Karpas-422 (cell line): ENCODE measurements at regions not wholly inside any gene's neighbourhood (a gene's known extent, or its start where the extent isn't known, plus 50 kb on each side); places are given as distances from the start of the nearest gene placed in this dataset.
A peak's percentile ranks its signal among the peaks of the same experiment; 100 is the strongest.

Experiments
- DNase-seq: peaks from one replicate; pipeline ENCODE4 v3.0.0-alpha.2; 2015
- H2AFZ ChIP-seq: fragments of 200-600 bp; sonication (generic); 2 replicates; pipeline ENCODE4 v1.6.1; 2014; ENCODE audit warnings: antibody characterized with exemption, low read length, mixed read lengths
- H3K27ac ChIP-seq: fragments of 200-600 bp; sonication (generic); 2 replicates; pipeline ENCODE4 v1.5.1; 2014; ENCODE audit warnings: mild to moderate bottlenecking, low read length, moderate library complexity
- H3K27me3 ChIP-seq: fragments of 200-600 bp; sonication (generic); 2 replicates; pipeline ENCODE4 v1.6.1; 2014; ENCODE audit warnings: low read length, mixed read lengths
- H3K36me3 ChIP-seq: fragments of 200-600 bp; sonication (generic); 2 replicates; pipeline ENCODE4 v1.6.1; 2014; ENCODE audit warnings: low read length, mixed read lengths; ENCODE audit not compliant: insufficient read depth
- H3K4me1 ChIP-seq: fragments of 200-600 bp; sonication (generic); 2 replicates; pipeline ENCODE4 v1.6.1; 2014; ENCODE audit warnings: mild to moderate bottlenecking, low read length, mixed read lengths
- H3K4me2 ChIP-seq: fragments of 200-600 bp; sonication (generic); 2 replicates; pipeline ENCODE4 v1.6.1; 2014; ENCODE audit warnings: low read length, low read depth, mild to moderate bottlenecking; ENCODE audit not compliant: poor library complexity, severe bottlenecking
- H3K4me3 ChIP-seq: fragments of 200-600 bp; sonication (generic); 2 replicates; pipeline ENCODE4 v1.5.1; 2014; ENCODE audit warnings: mild to moderate bottlenecking, antibody characterized with exemption, low read length, mixed read lengths
- H3K79me2 ChIP-seq: fragments of 200-600 bp; sonication (generic); 2 replicates; pipeline ENCODE4 v1.6.1; 2014; ENCODE audit warnings: mild to moderate bottlenecking, low read length, mixed read lengths
- H3K9ac ChIP-seq: fragments of 200-600 bp; sonication (generic); 2 replicates; pipeline ENCODE4 v1.6.0; 2014; ENCODE audit warnings: low read length
- H3K9me2 ChIP-seq: fragments of 200-600 bp; sonication (generic), shearing (Covaris generic); replicated peaks from 2 replicates; pipeline ENCODE4 v1.6.0; 2014; ENCODE audit warnings: mild to moderate bottlenecking, low read length, moderate library complexity; ENCODE audit not compliant: insufficient read depth
- H3K9me3 ChIP-seq: fragments of 300-700, 200-600 bp; sonication (generic); 2 replicates; pipeline ENCODE4 v1.6.1; 2014; ENCODE audit warnings: low read length, mixed read lengths
- H4K20me1 ChIP-seq: fragments of 200-600 bp; sonication (generic); 2 replicates; pipeline ENCODE4 v1.6.1; 2014; ENCODE audit warnings: mild to moderate bottlenecking, antibody characterized with exemption, low read length, low read depth; ENCODE audit not compliant: insufficient read depth

DNA sequence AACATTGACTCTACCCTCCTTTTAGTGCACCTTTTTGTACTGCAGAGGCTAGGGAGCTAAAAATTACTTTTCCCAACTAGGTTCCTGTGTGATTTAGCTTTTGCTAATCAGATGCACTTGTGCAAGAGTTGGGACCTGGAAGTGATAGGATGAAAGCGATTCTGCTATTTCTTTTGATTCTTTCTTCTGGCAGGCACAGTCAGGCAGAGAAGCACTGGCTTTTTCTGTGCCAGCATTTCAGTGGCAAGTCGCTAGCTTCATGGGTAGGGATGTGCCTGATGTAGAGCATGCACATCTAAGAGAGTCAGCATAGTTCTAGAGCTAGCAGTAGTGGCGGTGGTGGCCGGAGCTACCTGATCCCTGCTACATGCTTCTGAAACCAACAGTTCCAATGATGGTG lies 89.8 kb downstream of the MDH1 start:
- no peaks in the 10 kb centered on the region for H3K9me2 ChIP-seq
- H3K27me3 ChIP-seq: 0 out of 2 replicates have a peak, but pooled peaks cover 3% of the 10 kb centered on the region
- no peak overlapping the region for H3K4me2 ChIP-seq
- H2AFZ ChIP-seq: no peak overlapping the region
- no peak for DNase-seq
- H3K36me3 ChIP-seq: no peaks in the 10 kb centered on the region
- H3K9ac ChIP-seq: no peak overlapping the region
- H3K79me2 ChIP-seq: no peaks in the 10 kb centered on the region
- no peak overlapping the region for H3K27ac ChIP-seq
- H3K9me3 ChIP-seq: no peaks in the 10 kb centered on the region
- H4K20me1 ChIP-seq: no peaks in the 10 kb centered on the region
- H3K4me3 ChIP-seq: no peak overlapping the region
- no peaks in the 10 kb centered on the region for H3K4me1 ChIP-seq

DNA sequence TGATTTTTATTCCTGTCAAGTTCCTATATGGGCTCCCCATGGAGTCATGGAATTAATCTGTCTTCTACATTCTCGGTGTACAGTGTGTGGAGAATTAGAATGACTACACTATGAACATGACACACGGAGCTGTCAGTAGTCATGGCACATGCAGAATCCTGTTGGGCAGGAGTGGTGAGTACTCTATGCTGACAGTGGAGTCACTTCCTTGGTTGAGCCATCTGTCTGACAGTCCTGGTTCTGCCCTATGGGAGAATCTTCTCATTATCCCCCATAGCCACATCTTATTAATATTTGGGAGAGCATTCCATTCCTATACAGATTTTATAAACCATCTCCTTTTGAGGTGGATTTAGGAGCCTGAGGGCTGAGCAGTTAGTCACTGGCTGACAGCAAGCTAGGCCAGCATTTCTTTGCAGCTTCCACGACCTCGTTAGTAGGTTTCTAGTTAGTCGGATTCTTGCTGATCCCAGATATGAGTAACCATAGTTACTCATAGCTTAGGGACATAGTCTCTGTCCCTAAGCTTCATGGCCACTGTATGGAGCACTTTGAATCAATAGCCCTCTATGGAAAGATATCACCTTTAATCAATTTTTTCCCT lies 90.6 kb downstream of the MDH1 start:
- Histone ChIP-seq H3K9ac (no peak overlapping the region), H2AFZ (no peak overlapping the region), H4K20me1 (no peaks in the 10 kb centered on the region), H3K4me1 (no peaks in the 10 kb centered on the region), H3K79me2 (no peaks in the 10 kb centered on the region), H3K27ac (no peak overlapping the region), H3K4me2 (no peak overlapping the region), H3K36me3 (no peaks in the 10 kb centered on the region), H3K4me3 (no peak overlapping the region), H3K27me3 (0 out of 2 replicates have a peak, but pooled peaks cover 3% of the 10 kb centered on the region), H3K9me3 (no peaks in the 10 kb centered on the region), H3K9me2 (no peaks in the 10 kb centered on the region)
- no peak for DNase-seq

DNA sequence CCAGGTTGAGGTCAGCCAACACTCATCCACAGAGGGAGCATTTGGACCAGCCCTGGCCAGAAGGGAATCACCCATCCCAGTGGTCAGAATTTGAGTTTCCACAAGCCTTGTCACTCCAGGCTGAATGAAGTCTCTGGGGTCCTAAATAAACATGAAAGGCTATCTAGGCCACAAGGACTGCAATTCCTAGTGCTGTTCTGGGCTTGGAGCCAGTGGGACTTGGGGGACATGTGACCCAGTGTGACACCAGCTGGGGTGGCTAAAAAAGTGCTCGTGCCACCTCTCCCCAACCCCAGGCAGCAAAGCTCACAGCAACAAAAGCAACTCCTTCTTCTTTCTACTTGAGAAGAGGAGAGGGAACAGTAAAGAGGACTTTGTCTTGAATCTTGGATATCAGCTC lies 91.7 kb downstream of the MDH1 start:
- no peak overlapping the region for H2AFZ ChIP-seq
- no peak for DNase-seq

DNA sequence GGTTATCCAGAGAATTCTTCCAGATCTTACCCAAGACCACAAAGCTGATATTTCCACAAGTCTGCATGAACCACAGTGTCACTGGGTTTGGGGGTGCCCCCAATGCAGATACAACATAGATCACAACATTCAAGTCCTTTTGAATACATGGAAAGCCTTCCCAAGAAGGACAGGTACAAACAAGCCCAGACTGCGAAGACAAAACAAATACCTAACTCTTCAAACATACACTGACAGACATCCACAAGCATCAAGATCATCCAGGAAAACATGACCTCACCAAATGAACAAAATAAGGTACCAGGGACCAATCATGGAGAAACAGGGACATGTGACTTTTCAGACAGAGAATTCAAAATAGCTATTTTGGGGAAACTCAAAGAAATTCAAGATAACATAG lies 93.1 kb downstream of the MDH1 start:
- H3K27ac ChIP-seq: no peak overlapping the region
- no peaks in the 10 kb centered on the region for H3K9me2 ChIP-seq
- no peaks in the 10 kb centered on the region for H3K27me3 ChIP-seq
- no peak for DNase-seq
- H3K79me2 ChIP-seq: no peaks in the 10 kb centered on the region
- H3K4me1 ChIP-seq: no peaks in the 10 kb centered on the region
- no peak overlapping the region for H2AFZ ChIP-seq
- H3K4me2 ChIP-seq: no peak overlapping the region
- H3K36me3 ChIP-seq: no peaks in the 10 kb centered on the region
- H4K20me1 ChIP-seq: no peaks in the 10 kb centered on the region
- no peaks in the 10 kb centered on the region for H3K9me3 ChIP-seq
- no peak overlapping the region for H3K9ac ChIP-seq
- H3K4me3 ChIP-seq: no peak overlapping the region

More for the DNA sequence above, 91.7 kb downstream of the MDH1 start:
- no peak overlapping the region for H3K9ac ChIP-seq
- no peak overlapping the region for H3K4me2 ChIP-seq
- H3K4me1 ChIP-seq: no peaks in the 10 kb centered on the region
- H3K27ac ChIP-seq: no peak overlapping the region
- no peak overlapping the region for H3K4me3 ChIP-seq
- H4K20me1 ChIP-seq: no peaks in the 10 kb centered on the region
- H3K9me2 ChIP-seq: no peaks in the 10 kb centered on the region
- H3K27me3 ChIP-seq: no peaks in the 10 kb centered on the region
- no peaks in the 10 kb centered on the region for H3K9me3 ChIP-seq
- no peaks in the 10 kb centered on the region for H3K36me3 ChIP-seq
- H3K79me2 ChIP-seq: no peaks in the 10 kb centered on the region

DNA sequence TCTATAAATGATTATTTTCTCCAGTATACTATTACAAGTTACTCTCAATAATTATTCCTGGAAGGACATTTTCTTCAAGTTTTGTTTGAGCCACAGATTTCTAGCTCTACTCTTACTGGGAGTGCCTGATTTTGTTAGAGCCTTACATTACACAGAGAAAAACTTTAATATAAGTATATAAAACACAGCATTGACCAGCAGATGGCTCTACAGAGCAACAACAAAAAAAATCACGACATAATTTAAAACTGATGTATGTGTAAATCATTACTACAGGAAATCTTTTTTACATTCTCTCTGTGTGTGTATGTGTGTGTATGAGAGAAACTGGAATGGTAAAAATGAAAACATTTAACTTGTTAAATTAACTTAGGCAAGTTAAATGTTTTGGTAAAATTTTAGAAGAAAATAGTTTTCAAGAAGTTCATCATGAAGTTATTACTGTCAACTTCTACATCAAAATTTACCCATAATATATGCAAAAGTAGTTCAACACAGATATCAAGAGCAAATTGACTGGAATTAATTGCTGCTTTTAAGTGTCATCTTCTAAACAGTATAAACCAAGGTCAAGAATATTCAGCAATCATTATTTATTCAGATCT lies 103.3 kb downstream of the MDH1 start:
- H3K79me2 ChIP-seq: no peaks in the 10 kb centered on the region
- H2AFZ ChIP-seq: no peak overlapping the region
- DNase-seq: peak; percentile 85
- no peaks in the 10 kb centered on the region for H3K27me3 ChIP-seq
- no peaks in the 10 kb centered on the region for H3K36me3 ChIP-seq
- H3K4me2 ChIP-seq: no peak overlapping the region
- no peak overlapping the region for H3K9ac ChIP-seq
- H3K4me1 ChIP-seq: no peaks in the 10 kb centered on the region
- no peak overlapping the region for H3K27ac ChIP-seq
- no peak overlapping the region for H3K4me3 ChIP-seq
- H4K20me1 ChIP-seq: no peaks in the 10 kb centered on the region
- no peaks in the 10 kb centered on the region for H3K9me2 ChIP-seq
- H3K9me3 ChIP-seq: no peaks in the 10 kb centered on the region

DNA sequence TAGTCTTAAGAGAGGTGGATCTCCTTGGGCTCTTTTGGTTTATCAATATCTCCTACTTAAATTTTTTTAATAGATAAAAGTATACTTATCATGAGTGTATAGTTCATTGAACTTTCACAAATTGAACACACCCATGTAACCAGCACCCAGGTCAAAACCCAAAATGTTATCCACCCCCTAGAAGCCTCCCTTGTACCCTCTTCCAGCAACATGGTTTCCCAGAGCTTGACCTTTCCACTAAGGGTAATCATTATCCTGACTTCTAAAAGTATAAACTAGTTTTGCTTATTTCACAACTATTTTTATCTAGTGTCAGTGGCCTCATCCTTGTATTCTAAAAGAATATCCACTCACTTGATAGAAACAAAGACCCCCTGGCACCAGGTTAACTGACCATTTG lies 106.8 kb downstream of the MDH1 start:
- Histone ChIP-seq H3K9ac (no peak overlapping the region), H3K4me1 (peaks cover 4% of the 10 kb centered on the region; the same call in 1 of the 2 replicates), H3K79me2 (no peaks in the 10 kb centered on the region), H3K36me3 (no peaks in the 10 kb centered on the region), H3K4me3 (no peak overlapping the region), H3K27me3 (no peaks in the 10 kb centered on the region), H2AFZ (no peak overlapping the region), H4K20me1 (no peaks in the 10 kb centered on the region), H3K27ac (no peak overlapping the region), H3K9me2 (no peaks in the 10 kb centered on the region), H3K4me2 (no peak overlapping the region), H3K9me3 (no peaks in the 10 kb centered on the region)
- DNase-seq: no peak

DNA sequence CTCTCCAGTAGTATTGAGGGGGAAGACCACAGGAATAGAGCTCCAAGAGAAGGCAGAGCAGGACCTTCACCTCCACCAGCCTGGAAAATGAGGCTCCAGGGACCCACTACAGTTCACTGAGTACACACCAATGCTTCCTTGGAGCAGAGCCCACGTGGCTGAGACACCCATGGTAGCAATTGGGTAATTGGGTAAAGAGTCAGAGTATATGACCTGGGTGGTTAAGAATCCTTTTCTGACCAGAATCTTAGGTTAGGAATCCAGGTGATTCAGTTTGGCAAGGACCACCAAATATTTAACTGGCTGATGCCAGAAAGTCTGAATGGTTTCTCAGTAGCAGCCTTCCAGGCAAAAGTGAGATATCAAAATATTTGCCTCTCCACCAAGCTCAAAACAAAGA lies 107.7 kb downstream of the MDH1 start:
- H3K9ac ChIP-seq: no peak overlapping the region
- no peaks in the 10 kb centered on the region for H3K36me3 ChIP-seq
- H3K4me1 ChIP-seq: peaks cover 12% of the 10 kb centered on the region
- H3K9me2 ChIP-seq: no peaks in the 10 kb centered on the region
- no peak overlapping the region for H3K4me3 ChIP-seq
- H3K27ac ChIP-seq: no peak overlapping the region
- DNase-seq: no peak
- H3K9me3 ChIP-seq: no peaks in the 10 kb centered on the region
- H3K4me2 ChIP-seq: no peak overlapping the region
- H3K27me3 ChIP-seq: no peaks in the 10 kb centered on the region
- H3K79me2 ChIP-seq: no peaks in the 10 kb centered on the region
- no peaks in the 10 kb centered on the region for H4K20me1 ChIP-seq
- no peak overlapping the region for H2AFZ ChIP-seq

DNA sequence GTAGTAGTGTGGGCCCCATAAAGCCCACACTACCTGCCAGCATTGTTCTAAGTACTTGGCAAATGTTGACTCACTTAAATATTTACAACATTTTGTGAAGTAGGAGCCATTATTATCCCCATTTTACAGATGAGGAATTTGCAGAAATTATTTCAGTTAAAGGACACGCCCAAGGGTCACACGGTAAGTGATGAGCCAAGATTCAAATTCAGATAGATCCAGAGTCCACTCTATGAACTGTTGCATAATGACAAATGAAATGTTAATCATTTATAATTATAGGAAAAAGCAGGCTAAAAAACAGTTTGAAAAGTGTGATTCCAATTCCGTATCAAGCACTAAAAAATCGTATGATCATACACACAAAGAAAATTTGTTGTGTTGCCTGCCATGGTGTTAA lies 108.4 kb downstream of the MDH1 start:
- peaks cover 13% of the 10 kb centered on the region for H3K4me1 ChIP-seq
- no peak overlapping the region for H3K27ac ChIP-seq
- no peaks in the 10 kb centered on the region for H4K20me1 ChIP-seq
- H3K36me3 ChIP-seq: no peaks in the 10 kb centered on the region
- DNase-seq: no peak
- H3K79me2 ChIP-seq: no peaks in the 10 kb centered on the region
- H3K4me3 ChIP-seq: no peak overlapping the region
- no peak overlapping the region for H3K4me2 ChIP-seq
- no peaks in the 10 kb centered on the region for H3K27me3 ChIP-seq
- no peak overlapping the region for H2AFZ ChIP-seq
- H3K9me2 ChIP-seq: no peaks in the 10 kb centered on the region
- H3K9me3 ChIP-seq: no peaks in the 10 kb centered on the region
- H3K9ac ChIP-seq: no peak overlapping the region
